Caco-2 (cell line): ENCODE measurements at regions not wholly inside any gene's neighbourhood (a gene's known extent, or its start where the extent isn't known, plus 50 kb on each side); places are given as distances from the start of the nearest gene placed in this dataset.

ENCODE experiments used
- BruUV-seq: library from RNA; stranded (reverse); fragments of 400-500 nt; replicated peaks from 2 replicates; lab custom pipeline; 2021; lab: Mats Ljungman, UMichigan
- CTCF ChIA-PET: fragments of 300-600 bp; sonication (Branson Sonifier 250); formaldehyde crosslinking; loops from one replicate; lab custom pipeline; 2022; ENCODE audit warnings: antibody characterized with exemption; lab: Charles Lee
- POLR2A ChIA-PET: fragments of 300-600 bp; sonication (Branson Sonifier 250); formaldehyde crosslinking; loops from one replicate; lab custom pipeline; 2022; ENCODE audit warnings: antibody characterized with exemption; lab: Charles Lee
- DNase-seq, 2 experiments: peaks; one replicate each; pipeline versions ENCODE4 v3.0.0 to v3.0.0-alpha.2; 2020 to 2022
- H3K27me3 ChIP-seq: replicated peaks from 2 replicates; pipeline ENCODE4 v1.6.0; 2011; ENCODE audit warnings: low read length; ENCODE audit not compliant: control insufficient read depth, insufficient read depth
- H3K36me3 ChIP-seq: 2 replicates; pipeline ENCODE4 v1.5.1; 2011; ENCODE audit warnings: low read length; ENCODE audit not compliant: control insufficient read depth, insufficient read depth
- H3K4me1 ChIP-seq: fragments of 250-450 bp; sonication (Bioruptor Pico); 2 replicates; pipeline ENCODE4 v1.5.1; 2020; ENCODE audit warnings: mild to moderate bottlenecking
- H3K4me3 ChIP-seq: 2 replicates; pipeline ENCODE4 v1.5.1; 2011; ENCODE audit warnings: low read depth, mild to moderate bottlenecking, control low read depth, low read length
- H3K9me3 ChIP-seq: fragments of 250-450 bp; sonication (Bioruptor Pico); 2 replicates; pipeline ENCODE4 v1.5.1; 2020; ENCODE audit warnings: mild to moderate bottlenecking, moderate library complexity
- H3K27ac Mint-ChIP-seq: one replicate; pipeline ENCODE4 v1.8.0; 2022; ENCODE audit warnings: mixed read lengths; ENCODE audit not compliant: unreplicated experiment
- H3K27me3 Mint-ChIP-seq: one replicate; pipeline ENCODE4 v1.8.0; 2022; ENCODE audit warnings: mixed read lengths; ENCODE audit not compliant: insufficient read depth, unreplicated experiment
- H3K36me3 Mint-ChIP-seq: one replicate; pipeline ENCODE4 v1.8.0; 2022; ENCODE audit warnings: mild to moderate bottlenecking, mixed read lengths; ENCODE audit not compliant: insufficient read depth, unreplicated experiment
- H3K4me1 Mint-ChIP-seq: one replicate; pipeline ENCODE4 v1.8.0; 2022; ENCODE audit warnings: low read depth, mixed read lengths; ENCODE audit not compliant: unreplicated experiment
- H3K4me3 Mint-ChIP-seq: one replicate; pipeline ENCODE4 v1.8.0; 2022; ENCODE audit warnings: mild to moderate bottlenecking, moderate library complexity, mixed read lengths; ENCODE audit not compliant: unreplicated experiment
- H3K9me3 Mint-ChIP-seq: one replicate; pipeline ENCODE4 v1.8.0; 2022; ENCODE audit warnings: mixed read lengths; ENCODE audit not compliant: unreplicated experiment
- intact Hi-C: fragments of 100-400 bp; cut with micrococcal nuclease; formaldehyde crosslinking; loops from one replicate; pipeline ENCODE4 v1.10.0; 2022; ENCODE audit not compliant: unreplicated experiment
- TF ChIP-seq, protein P1 (sequence below), 2 experiments: fragments of 200-600 bp in 1 of 2; IDR thresholded peaks; 1 replicate in 1 of 2; 2 replicates in 1 of 2; pipeline versions ENCODE4 v1.5.1 to v1.8.0; 2011 to 2022; ENCODE audit warnings: antibody characterized with exemption in 1 of 2, control low read depth in 1 of 2, inconsistent platforms in 1 of 2, low read depth in 1 of 2, low read length in 1 of 2, mild to moderate bottlenecking in 1 of 2, moderate library complexity in 1 of 2; ENCODE audit not compliant: insufficient read depth in 1 of 2, severe bottlenecking in 1 of 2, unreplicated experiment in 1 of 2

DNA sequence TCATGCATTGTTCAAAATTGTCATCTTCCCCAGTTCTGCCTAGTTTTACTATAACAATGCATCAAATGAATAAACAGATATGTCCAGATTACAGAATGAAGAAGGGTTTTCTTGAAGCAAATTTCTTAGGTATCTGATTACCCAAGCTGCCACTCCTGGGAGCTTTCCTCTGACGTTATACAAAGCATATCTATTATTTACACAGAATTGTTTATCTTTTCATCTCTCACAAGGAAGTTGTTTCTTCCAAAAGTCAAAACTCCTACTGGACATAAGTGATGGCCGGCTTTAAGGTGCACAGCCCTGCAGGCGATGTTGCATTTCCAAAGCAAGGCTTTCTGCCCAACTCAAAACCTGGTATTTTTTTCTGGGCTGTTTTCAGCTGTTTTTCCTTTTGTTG, 73.4 kb upstream of the ANKH start:
- DNase-seq = no peak
- Histone ChIP-seq H3K36me3 (no peaks in the 10 kb centered on the region), H3K4me3 (no peak overlapping the region), H3K9me3 (no peaks in the 10 kb centered on the region), H3K4me1 (no peaks in the 10 kb centered on the region), H3K27me3 (no peaks in the 10 kb centered on the region)
- Mint-ChIP-seq H3K27me3 (peaks cover 2% of the 10 kb centered on the region), H3K36me3 (no peaks in the 10 kb centered on the region), H3K4me1 (no peaks in the 10 kb centered on the region), H3K4me3 (no peak overlapping the region), H3K27ac (no peak overlapping the region), H3K9me3 (no peaks in the 10 kb centered on the region)
- TF ChIP-seq, protein P1, sequence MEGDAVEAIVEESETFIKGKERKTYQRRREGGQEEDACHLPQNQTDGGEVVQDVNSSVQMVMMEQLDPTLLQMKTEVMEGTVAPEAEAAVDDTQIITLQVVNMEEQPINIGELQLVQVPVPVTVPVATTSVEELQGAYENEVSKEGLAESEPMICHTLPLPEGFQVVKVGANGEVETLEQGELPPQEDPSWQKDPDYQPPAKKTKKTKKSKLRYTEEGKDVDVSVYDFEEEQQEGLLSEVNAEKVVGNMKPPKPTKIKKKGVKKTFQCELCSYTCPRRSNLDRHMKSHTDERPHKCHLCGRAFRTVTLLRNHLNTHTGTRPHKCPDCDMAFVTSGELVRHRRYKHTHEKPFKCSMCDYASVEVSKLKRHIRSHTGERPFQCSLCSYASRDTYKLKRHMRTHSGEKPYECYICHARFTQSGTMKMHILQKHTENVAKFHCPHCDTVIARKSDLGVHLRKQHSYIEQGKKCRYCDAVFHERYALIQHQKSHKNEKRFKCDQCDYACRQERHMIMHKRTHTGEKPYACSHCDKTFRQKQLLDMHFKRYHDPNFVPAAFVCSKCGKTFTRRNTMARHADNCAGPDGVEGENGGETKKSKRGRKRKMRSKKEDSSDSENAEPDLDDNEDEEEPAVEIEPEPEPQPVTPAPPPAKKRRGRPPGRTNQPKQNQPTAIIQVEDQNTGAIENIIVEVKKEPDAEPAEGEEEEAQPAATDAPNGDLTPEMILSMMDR (IDR thresholded peaks at IDR 0.05; ENCODE audit: insufficient read depth in 1 of 2, low read depth in 1 of 2, low read length in 1 of 2, severe bottlenecking in 1 of 2, unreplicated experiment in 1 of 2) = no peak
- ChIA-PET CTCF (no interaction called here), POLR2A (no interaction called here)
- BruUV-seq = no TSS peak
- intact Hi-C loops = loop anchor here (5.0 kb wide), 1 partner anchor 218 kb away; no protein-coding TSS in a partner anchor

- Histone ChIP-seq H3K4me1 (no peaks in the 10 kb centered on the region), H3K36me3 (no peaks in the 10 kb centered on the region), H3K9me3 (no peaks in the 10 kb centered on the region), H3K27me3 (no peaks in the 10 kb centered on the region), H3K4me3 (no peak overlapping the region)
- DNase-seq = no peak
- TF ChIP-seq, protein P1 (IDR thresholded peaks at IDR 0.05; ENCODE audit: insufficient read depth in 1 of 2, low read depth in 1 of 2, low read length in 1 of 2, severe bottlenecking in 1 of 2, unreplicated experiment in 1 of 2) = no peak
- Mint-ChIP-seq H3K27ac (no peak overlapping the region), H3K4me3 (no peak overlapping the region), H3K4me1 (no peaks in the 10 kb centered on the region), H3K9me3 (no peaks in the 10 kb centered on the region), H3K27me3 (peaks cover 2% of the 10 kb centered on the region), H3K36me3 (no peaks in the 10 kb centered on the region)
- ChIA-PET CTCF (no interaction called here), POLR2A (no interaction called here)
- BruUV-seq = no TSS peak
- intact Hi-C loops = no loop called here
Measured at GRCh38 chr5:14944350-14944739, 72.8 kb upstream of the ANKH start.

- DNase-seq = no peak
Measured at GRCh38 chr5:14942212-14942611, 70.6 kb upstream of the ANKH start.

More at GRCh38 chr5:14942212-14942611, 70.6 kb upstream of the ANKH start:
- H3K4me1 Mint-ChIP-seq = no peaks in the 10 kb centered on the region
- no TSS peak for BruUV-seq
- no peak overlapping the region for H3K4me3 Mint-ChIP-seq
- CTCF ChIA-PET = no interaction called here
- Histone ChIP-seq H3K9me3 (no peaks in the 10 kb centered on the region), H3K36me3 (no peaks in the 10 kb centered on the region), H3K4me3 (no peak overlapping the region), H3K4me1 (no peaks in the 10 kb centered on the region), H3K27me3 (no peaks in the 10 kb centered on the region)
- H3K27me3 Mint-ChIP-seq = peaks cover 4% of the 10 kb centered on the region
- intact Hi-C loops = no loop called here
- TF ChIP-seq, protein P1 (IDR thresholded peaks at IDR 0.05; ENCODE audit: insufficient read depth in 1 of 2, low read depth in 1 of 2, low read length in 1 of 2, severe bottlenecking in 1 of 2, unreplicated experiment in 1 of 2) = no peak
- no peak overlapping the region for H3K27ac Mint-ChIP-seq
- POLR2A ChIA-PET = no interaction called here
- H3K36me3 Mint-ChIP-seq = no peaks in the 10 kb centered on the region
- H3K9me3 Mint-ChIP-seq = no peaks in the 10 kb centered on the region
